Ovary (tissue), 3 donors: ENCODE measurements at regions not wholly inside any gene's neighbourhood (a gene's known extent, or its start where the extent isn't known, plus 50 kb on each side); places are given as distances from the start of the nearest gene placed in this dataset.

Experiments
- CTCF ChIP-seq, 3 donors: fragments of 450-650 bp in 2 of 3; fragments of 200-600 bp in 1 of 3; IDR thresholded peaks; one replicate each; pipeline versions ENCODE4 v1.5.1 to v1.8.0; 2016 to 2022; ENCODE audit warnings: antibody characterized with exemption in 3 of 3, mild to moderate bottlenecking in 1 of 3
- EP300 ChIP-seq: sonication (generic); formaldehyde crosslinking; IDR thresholded peaks from one replicate; pipeline ENCODE4 v1.6.1; 2017; ENCODE audit warnings: antibody characterized with exemption
- POLR2A ChIP-seq: fragments of 450-650 bp; IDR thresholded peaks from one replicate; pipeline ENCODE4 v1.6.1; 2017; ENCODE audit warnings: antibody characterized with exemption, mild to moderate bottlenecking, moderate library complexity
- donor health status: DM: no; HTN: no; CAD: no.

- no peak for TF ChIP-seq POLR2A
- no peak for TF ChIP-seq CTCF (IDR thresholded peaks at IDR 0.05)
- no peak for TF ChIP-seq EP300
These were observed 277.5 kb downstream of the RASSF9 start for GRCh38 chr12:85558684-85559083.
